A673 (cell line): ENCODE measurements at regions not wholly inside any gene's neighbourhood (a gene's known extent, or its start where the extent isn't known, plus 50 kb on each side); places are given as distances from the start of the nearest gene placed in this dataset.

Experiments
- CTCF ChIP-seq: fragments of 300-800, 200-600 bp; sonication (generic); conservative IDR thresholded peaks from 2 replicates; pipeline ENCODE4 v1.5.1; 2017; ENCODE audit warnings: low read depth, mild to moderate bottlenecking, antibody characterized with exemption, low read length, moderate library complexity, mixed read lengths
- EZH2 ChIP-seq: fragments of 200-600 bp; sonication (generic); IDR thresholded peaks from 2 replicates; pipeline ENCODE4 v1.6.1; 2017; ENCODE audit warnings: borderline replicate concordance, low read depth, mild to moderate bottlenecking, mixed read lengths, antibody characterized with exemption, low read length; ENCODE audit not compliant: poor library complexity, severe bottlenecking

- TF ChIP-seq CTCF (no peak), EZH2 (no peak)
Observed at GRCh38 chr9:27701587-27701986, 128.3 kb upstream of the C9orf72 start.
